Testis (tissue), 2 donors: ENCODE measurements at regions not wholly inside any gene's neighbourhood (a gene's known extent, or its start where the extent isn't known, plus 50 kb on each side); places are given as distances from the start of the nearest gene placed in this dataset.

Source experiments
- DNase-seq: peaks from one replicate; pipeline ENCODE4 v3.0.0-alpha.2; 2019
- H3K27ac ChIP-seq, 2 donors: fragments of 200-600 bp; sonication (generic); one replicate each; pipeline ENCODE4 v1.5.1; 2019
- H3K27me3 ChIP-seq: fragments of 200-600 bp; sonication (generic); one replicate; pipeline ENCODE4 v1.5.1; 2019
- H3K36me3 ChIP-seq: fragments of 200-600 bp; sonication (generic); one replicate; pipeline ENCODE4 v1.5.1; 2017; ENCODE audit warnings: low read depth; ENCODE audit errors: missing control alignments
- H3K4me1 ChIP-seq: fragments of 200-600 bp; sonication (generic); one replicate; pipeline ENCODE4 v1.5.1; 2019
- H3K4me3 ChIP-seq, 2 donors: fragments of 200-600 bp; sonication (generic); one replicate each; pipeline ENCODE4 v1.5.1; 2017 to 2019
- H3K9me3 ChIP-seq: fragments of 200-600 bp; sonication (generic); one replicate; pipeline ENCODE4 v1.5.1; 2017
- CTCF ChIP-seq, 3 experiments: fragments of 450-650 bp in 2 of 3; fragments of 200-600 bp in 1 of 3; sonication (generic) in 1 of 3; IDR thresholded peaks; one replicate each; pipeline ENCODE4 v1.5.1; 2016 to 2019; ENCODE audit warnings: antibody characterized with exemption in 3 of 3, mild to moderate bottlenecking in 2 of 3, moderate library complexity in 1 of 3
- POLR2A ChIP-seq: fragments of 450-650 bp; IDR thresholded peaks from one replicate; pipeline ENCODE4 v1.6.1; 2017; ENCODE audit warnings: antibody characterized with exemption, mild to moderate bottlenecking, moderate library complexity
- WGBS, 2 donors: methylation state at CpG; one replicate each; pipeline ENCODE4 v1.1.5; 2018; 5-methylcytosine and 5-hydroxymethylcytosine counted together
- intact Hi-C: fragments of 100-400 bp; cut with DNase I; formaldehyde crosslinking; loops from one replicate; pipeline ENCODE4 v1.15.1; 2023; ENCODE audit warnings: low total_unique reads

DNA sequence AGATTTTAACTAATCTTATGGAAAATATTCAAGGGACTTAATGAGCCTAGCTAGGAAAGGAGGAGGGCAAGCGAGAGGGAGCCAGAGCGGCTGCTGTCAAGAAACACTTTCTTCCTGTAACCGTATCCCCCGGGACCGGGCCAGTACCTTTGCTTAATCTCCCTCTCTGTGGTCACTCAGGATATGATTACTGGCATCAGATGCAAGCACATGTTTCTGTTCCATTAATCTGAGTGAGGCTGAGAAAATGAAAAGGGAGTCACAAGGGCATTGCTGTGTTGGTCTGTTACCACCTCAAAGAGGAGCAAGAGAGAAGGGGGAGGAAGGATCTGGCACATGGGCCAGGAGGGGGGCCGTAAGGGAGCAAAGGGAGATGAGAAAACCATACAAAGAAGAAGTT lies 356.7 kb upstream of the GATB start:
- no peaks in the 10 kb centered on the region for H3K9me3 ChIP-seq
- no peaks in the 10 kb centered on the region for H3K27me3 ChIP-seq
- TF ChIP-seq POLR2A (no peak), CTCF (IDR thresholded peaks at IDR 0.05) (no peak)
- H3K4me1 ChIP-seq: no peaks in the 10 kb centered on the region
- no peak overlapping the region for H3K4me3 ChIP-seq
- DNase-seq: no peak
- no peak overlapping the region for H3K27ac ChIP-seq
- no peaks in the 10 kb centered on the region for H3K36me3 ChIP-seq
- intact Hi-C loops: no loop called here
- 77 to 81% methylated on average over 6 of the region's 6 CpGs for WGBS, 2 donors

DNA sequence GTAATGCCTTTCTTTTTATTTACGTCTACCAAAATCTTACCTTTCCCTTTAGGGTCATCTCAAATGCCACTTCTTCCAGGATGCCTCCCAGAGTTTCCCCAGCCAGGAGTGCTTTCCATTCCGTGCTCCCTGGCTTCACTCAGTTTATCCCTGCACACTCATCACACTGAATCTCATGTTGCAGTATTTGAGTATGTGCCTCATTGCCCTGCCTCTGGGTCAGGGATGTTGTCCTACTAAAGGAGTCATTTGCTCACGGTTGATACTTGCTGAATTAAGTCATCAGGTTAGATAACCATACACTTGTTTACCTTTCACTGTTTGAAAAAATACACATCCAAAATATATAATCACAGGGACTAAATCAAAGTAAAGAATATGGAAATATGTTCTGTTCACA lies 356.2 kb upstream of the GATB start:
- no peak overlapping the region for H3K27ac ChIP-seq
- no peaks in the 10 kb centered on the region for H3K27me3 ChIP-seq
- 84 to 89% methylated on average over 3 of the region's 3 CpGs for WGBS, 2 donors
- no peak for DNase-seq
- intact Hi-C loops: no loop called here
- H3K4me3 ChIP-seq: no peak overlapping the region
- H3K36me3 ChIP-seq: no peaks in the 10 kb centered on the region
- TF ChIP-seq POLR2A: no peak
- no peak for TF ChIP-seq CTCF (IDR thresholded peaks at IDR 0.05)
- no peaks in the 10 kb centered on the region for H3K9me3 ChIP-seq
- H3K4me1 ChIP-seq: no peaks in the 10 kb centered on the region

GRCh38 chr4:152115794-152116193 lies 355.0 kb upstream of the GATB start:
- DNase-seq: peak; percentile 48
- Histone ChIP-seq H3K4me1 (no peaks in the 10 kb centered on the region), H3K4me3 (peak overlapping the region in 1 of 2 donors; percentile 36), H3K27ac (no peak overlapping the region), H3K27me3 (no peaks in the 10 kb centered on the region), H3K36me3 (no peaks in the 10 kb centered on the region), H3K9me3 (no peaks in the 10 kb centered on the region)
- TF ChIP-seq CTCF (IDR thresholded peaks at IDR 0.05) (no peak), POLR2A (no peak)
- intact Hi-C loops: no loop called here
- 33 to 46% methylated on average over 8 of the region's 8 CpGs for WGBS, 2 donors

DNA sequence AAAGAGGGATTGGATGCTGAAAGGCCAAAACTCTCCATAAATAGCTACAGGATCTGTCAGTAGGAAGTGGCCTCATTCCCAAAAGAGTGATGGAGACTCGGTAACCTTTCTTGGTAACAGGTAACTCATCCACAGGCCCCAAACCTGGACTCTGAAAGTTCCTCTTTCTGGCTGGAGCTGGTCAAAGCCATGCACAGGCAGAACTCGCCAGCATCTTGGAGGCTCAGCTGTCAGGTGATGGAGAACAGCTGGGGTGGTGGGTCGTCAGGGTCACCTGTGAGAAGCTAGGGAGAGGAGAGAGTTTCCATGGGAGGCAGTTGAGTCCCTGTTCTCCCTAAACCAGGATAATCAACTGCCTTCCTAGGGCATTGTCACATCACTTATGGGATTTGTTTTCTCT lies 354.3 kb upstream of the GATB start:
- H3K9me3 ChIP-seq: no peaks in the 10 kb centered on the region
- H3K27ac ChIP-seq: no peak overlapping the region
- no peaks in the 10 kb centered on the region for H3K4me1 ChIP-seq
- H3K4me3 ChIP-seq: no peak overlapping the region
- no peaks in the 10 kb centered on the region for H3K27me3 ChIP-seq
- intact Hi-C loops: no loop called here
- TF ChIP-seq CTCF (IDR thresholded peaks at IDR 0.05) (no peak), POLR2A (no peak)
- WGBS, 2 donors: 76 to 83% methylated on average over 3 of the region's 3 CpGs
- H3K36me3 ChIP-seq: no peaks in the 10 kb centered on the region
- no peak for DNase-seq

GRCh38 chr4:152114562-152114961 lies 353.8 kb upstream of the GATB start:
- 74 to 78% methylated on average over 3 of the region's 3 CpGs for WGBS, 2 donors

More at GRCh38 chr4:152114562-152114961, 353.8 kb upstream of the GATB start:
- Histone ChIP-seq H3K27me3 (no peaks in the 10 kb centered on the region), H3K36me3 (no peaks in the 10 kb centered on the region), H3K9me3 (no peaks in the 10 kb centered on the region), H3K27ac (no peak overlapping the region), H3K4me3 (no peak overlapping the region), H3K4me1 (no peaks in the 10 kb centered on the region)
- intact Hi-C loops: no loop called here
- DNase-seq: no peak
- no peak for TF ChIP-seq CTCF (IDR thresholded peaks at IDR 0.05)
- no peak for TF ChIP-seq POLR2A
